IMR-90 (cell line): ENCODE measurements at regions not wholly inside any gene's neighbourhood (a gene's known extent, or its start where the extent isn't known, plus 50 kb on each side); places are given as distances from the start of the nearest gene placed in this dataset.

Experiments
- ATAC-seq: fragments of 200-7000 bp; cut with Tn5 transposase; 2 replicates; pipeline ENCODE4 v1.9.1; 2020; ENCODE audit warnings: low read depth, mild to moderate bottlenecking, moderate library complexity
- BruUV-seq: library from RNA; stranded (reverse); fragments of 400-500 nt; replicated peaks from 2 replicates; lab custom pipeline; 2021; lab: Mats Ljungman, UMichigan
- CTCF ChIA-PET: fragments of 300-600 bp; formaldehyde crosslinking; extraction: SDS; loops from one replicate; lab custom pipeline; 2021; ENCODE audit warnings: antibody characterized with exemption; lab: Yijun Ruan, JAX
- POLR2A ChIA-PET: fragments of 300-600 bp; sonication (Branson Sonifier 250); formaldehyde crosslinking; loops from one replicate; lab custom pipeline; 2022; ENCODE audit warnings: antibody characterized with exemption; ENCODE audit not compliant: unreplicated experiment; lab: Charles Lee
- DNase-seq: peaks from one replicate; pipeline ENCODE4 v3.0.0; 2013
- H2AFZ ChIP-seq: replicated peaks from 2 replicates; pipeline ENCODE3; 2013; ENCODE audit warnings: low read length, mild to moderate bottlenecking; ENCODE audit not compliant: poor library complexity
- H2AK5ac ChIP-seq: 2 replicates; pipeline ENCODE4 v1.6.1; 2013; ENCODE audit warnings: low read depth, low read length, inconsistent platforms
- H2AK9ac ChIP-seq: replicated peaks from 2 replicates; pipeline ENCODE3; 2013; ENCODE audit warnings: mild to moderate bottlenecking, low read depth, low read length, moderate library complexity; ENCODE audit not compliant: poor library complexity
- H2BK120ac ChIP-seq: 2 replicates; pipeline ENCODE4 v1.6.1; 2013; ENCODE audit warnings: low read depth, low read length, inconsistent platforms
- H2BK15ac ChIP-seq: 3 replicates; pipeline ENCODE4 v1.6.1; 2013; ENCODE audit warnings: low read depth, low read length, inconsistent platforms
- H2BK20ac ChIP-seq: 2 replicates; pipeline ENCODE4 v1.6.1; 2013; ENCODE audit warnings: low read depth, mild to moderate bottlenecking, inconsistent platforms, low read length, moderate library complexity
- H2BK5ac ChIP-seq: 2 replicates; pipeline ENCODE4 v1.6.1; 2013; ENCODE audit warnings: mild to moderate bottlenecking, low read depth, low read length, inconsistent platforms; ENCODE audit not compliant: poor library complexity, severe bottlenecking
- H3K14ac ChIP-seq: replicated peaks from 2 replicates; pipeline ENCODE4 v1.6.1; 2013; ENCODE audit warnings: low read depth, low read length, inconsistent platforms
- H3K18ac ChIP-seq: 2 replicates; pipeline ENCODE4 v1.6.1; 2013; ENCODE audit warnings: low read depth, low read length, control low read depth
- H3K23ac ChIP-seq: 2 replicates; pipeline ENCODE4 v1.6.1; 2013; ENCODE audit warnings: low read depth, low read length, inconsistent platforms
- H3K27ac ChIP-seq: 2 replicates; pipeline ENCODE4 v1.5.1; 2013; ENCODE audit warnings: mild to moderate bottlenecking, control low read depth, low read length; ENCODE audit not compliant: insufficient read depth
- H3K27me3 ChIP-seq: 2 replicates; pipeline ENCODE4 v1.6.1; 2013; ENCODE audit warnings: low read length; ENCODE audit not compliant: control insufficient read depth, insufficient read depth
- H3K36me3 ChIP-seq: 2 replicates; pipeline ENCODE4 v1.6.1; 2013; ENCODE audit warnings: low read length, mixed read lengths; ENCODE audit not compliant: control insufficient read depth, insufficient read depth
- H3K4ac ChIP-seq: 2 replicates; pipeline ENCODE4 v1.6.1; 2013; ENCODE audit warnings: low read depth, low read length, inconsistent platforms
- H3K4me1 ChIP-seq: 2 replicates; pipeline ENCODE4 v1.6.1; 2013; ENCODE audit warnings: low read length, mixed read lengths; ENCODE audit not compliant: control insufficient read depth, insufficient read depth
- H3K4me2 ChIP-seq: 2 replicates; pipeline ENCODE4 v1.6.1; 2013; ENCODE audit warnings: low read depth, mild to moderate bottlenecking, control low read depth, low read length, moderate library complexity
- H3K4me3 ChIP-seq: 2 replicates; pipeline ENCODE4 v1.5.1; 2013; ENCODE audit warnings: low read depth, mild to moderate bottlenecking, control low read depth, low read length, moderate library complexity; ENCODE audit not compliant: insufficient read depth
- H3K56ac ChIP-seq: 2 replicates; pipeline ENCODE4 v1.6.1; 2013; ENCODE audit warnings: low read length, inconsistent platforms; ENCODE audit not compliant: insufficient read depth; ENCODE audit errors: extremely low read depth
- H3K79me1 ChIP-seq, 2 experiments: 2 replicates each; pipeline ENCODE4 v1.6.1; 2013; ENCODE audit warnings: low read length in 2 of 2, inconsistent platforms in 1 of 2, low read depth in 1 of 2
- H3K9ac ChIP-seq: 2 replicates; pipeline ENCODE4 v1.6.1; 2013; ENCODE audit warnings: low read depth, low read length, control low read depth
- H3K9me1 ChIP-seq: 2 replicates; pipeline ENCODE4 v1.6.1; 2013; ENCODE audit warnings: low read length, inconsistent platforms; ENCODE audit not compliant: insufficient read depth
- H3K9me3 ChIP-seq: 2 replicates; pipeline ENCODE4 v1.6.1; 2013; ENCODE audit warnings: low read length; ENCODE audit not compliant: control insufficient read depth, insufficient read depth
- H4K20me1 ChIP-seq: 2 replicates; pipeline ENCODE4 v1.6.1; 2013; ENCODE audit warnings: low read length, inconsistent platforms; ENCODE audit not compliant: insufficient read depth
- H4K5ac ChIP-seq: 2 replicates; pipeline ENCODE4 v1.6.1; 2013; ENCODE audit warnings: mild to moderate bottlenecking, low read depth, low read length, control low read depth
- H4K8ac ChIP-seq, 2 experiments: 2 replicates each; pipeline ENCODE4 v1.6.1; 2013; ENCODE audit warnings: low read depth in 2 of 2, low read length in 2 of 2, control low read depth in 1 of 2, inconsistent platforms in 1 of 2
- H4K91ac ChIP-seq: 2 replicates; pipeline ENCODE4 v1.6.1; 2013; ENCODE audit warnings: low read depth, low read length, inconsistent platforms; ENCODE audit not compliant: insufficient read depth
- BHLHE40 ChIP-seq: fragments of 150-350 bp; IDR thresholded peaks from 2 replicates; pipeline ENCODE4 v1.6.1; 2016; ENCODE audit warnings: mild to moderate bottlenecking, low read depth, low read length
- CEBPB ChIP-seq: IDR thresholded peaks from 2 replicates; pipeline ENCODE4 v1.6.1; 2012; ENCODE audit warnings: low read depth, low read length, improper control_type of control experiment
- ELK1 ChIP-seq: fragments of 150-350 bp; IDR thresholded peaks from 2 replicates; pipeline ENCODE4 v1.6.1; 2016; ENCODE audit warnings: low read depth, mild to moderate bottlenecking, low read length, moderate library complexity, borderline replicate concordance
- MAFK ChIP-seq: IDR thresholded peaks from 2 replicates; pipeline ENCODE4 v1.6.1; 2012; ENCODE audit warnings: low read depth, low read length, improper control_type of control experiment
- MAZ ChIP-seq: IDR thresholded peaks from 2 replicates; pipeline ENCODE4 v1.6.1; 2012; ENCODE audit warnings: low read depth, mild to moderate bottlenecking, low read length, improper control_type of control experiment, moderate library complexity, borderline replicate concordance
- MXI1 ChIP-seq: IDR thresholded peaks from 2 replicates; pipeline ENCODE4 v1.6.1; 2012; ENCODE audit warnings: low read depth, mild to moderate bottlenecking, low read length, moderate library complexity, borderline replicate concordance
- POLR2A ChIP-seq: IDR thresholded peaks from 2 replicates; pipeline ENCODE4 v1.6.1; 2012; ENCODE audit warnings: mild to moderate bottlenecking, low read depth, low read length
- RAD21 ChIP-seq: IDR thresholded peaks from 2 replicates; pipeline ENCODE4 v1.6.1; 2012; ENCODE audit warnings: low read length, improper control_type of control experiment
- RCOR1 ChIP-seq: IDR thresholded peaks from 2 replicates; pipeline ENCODE4 v1.6.1; 2012; ENCODE audit warnings: mild to moderate bottlenecking, low read length, improper control_type of control experiment; ENCODE audit not compliant: insufficient replicate concordance
- RFX5 ChIP-seq: IDR thresholded peaks from 2 replicates; pipeline ENCODE4 v1.8.0; 2012; ENCODE audit warnings: low read depth, mild to moderate bottlenecking, low read length, moderate library complexity
- SMC3 ChIP-seq: fragments of 150-350 bp; IDR thresholded peaks from 2 replicates; pipeline ENCODE4 v1.6.1; 2016; ENCODE audit warnings: low read depth, mild to moderate bottlenecking, antibody characterized with exemption, low read length, moderate library complexity
- WGBS, 2 experiments: methylation state at CpG; one replicate each; pipeline versions ENCODE4 v1.1.5 to v1.1.7; 2013; ENCODE audit warnings: missing lambda C conversion rate in 2 of 2; ENCODE audit not compliant: insufficient read length in 1 of 2; ENCODE audit errors: extremely low coverage in 2 of 2; 5-methylcytosine and 5-hydroxymethylcytosine counted together
- dilution Hi-C: fragments of 300-500 bp; cut with HindIII; formaldehyde crosslinking; loops from one replicate; pipeline ENCODE4 v1.14.3; 2018; ENCODE audit warnings: low sequenced_read_pairs; ENCODE audit not compliant: unreplicated experiment
- in situ Hi-C: fragments of 300-500 bp; cut with MboI; formaldehyde crosslinking; loops from 3 replicates; pipeline ENCODE4 v1.14.3; 2019; ENCODE audit warnings: low sequenced_read_pairs, inconsistent platforms, mixed read lengths
- intact Hi-C: fragments of 100-400 bp; cut with micrococcal nuclease; formaldehyde crosslinking; loops from 2 replicates; pipeline ENCODE4 v1.10.0; 2022

GRCh38 chr13:111922086-111922485 is 144.9 kb upstream of the SOX1 start:
- H3K9me1 ChIP-seq = no peaks in the 10 kb centered on the region
- ChIA-PET CTCF (no interaction called here), POLR2A (no interaction called here)
- no peak overlapping the region for H3K4ac ChIP-seq
- no peak overlapping the region for H3K4me3 ChIP-seq
- H3K18ac ChIP-seq = no peak overlapping the region
- H3K4me2 ChIP-seq = no peak overlapping the region
- H2AK9ac ChIP-seq = no peak overlapping the region
- DNase-seq (no peak), ATAC-seq (no peak)
- no peaks in the 10 kb centered on the region for H4K20me1 ChIP-seq
- no peak overlapping the region for H3K14ac ChIP-seq
- BruUV-seq = no TSS peak
- in situ Hi-C loops (no loop called here), dilution Hi-C loops (no loop called here), intact Hi-C loops (no loop called here)
- H3K56ac ChIP-seq = no peak overlapping the region
- H2BK20ac ChIP-seq = no peak overlapping the region
- H3K4me1 ChIP-seq = no peaks in the 10 kb centered on the region
- no peaks in the 10 kb centered on the region for H3K36me3 ChIP-seq
- no peak overlapping the region for H3K9ac ChIP-seq
- H2BK5ac ChIP-seq = no peak overlapping the region
- no peak overlapping the region for H2AK5ac ChIP-seq
- 80% methylated on average over 1 of the region's 10 CpGs; no CpG with 5 or more reads in 1 of the 2 experiments for WGBS, 2 experiments
- H3K27ac ChIP-seq = no peak overlapping the region
- H3K79me1 ChIP-seq = no peaks in the 10 kb centered on the region
- TF ChIP-seq BHLHE40 (no peak), SMC3 (no peak), RFX5 (no peak), RCOR1 (no peak), CEBPB (no peak), MAFK (no peak), RAD21 (no peak), ELK1 (no peak), MAZ (no peak), MXI1 (no peak), POLR2A (no peak)
- H3K9me3 ChIP-seq = peaks cover 60% of the 10 kb centered on the region
- no peak overlapping the region for H2BK120ac ChIP-seq
- H4K5ac ChIP-seq = no peak overlapping the region
- H2AFZ ChIP-seq = no peak overlapping the region
- no peaks in the 10 kb centered on the region for H3K27me3 ChIP-seq
- H4K91ac ChIP-seq = no peak overlapping the region
- no peak overlapping the region for H4K8ac ChIP-seq
- no peak overlapping the region for H3K23ac ChIP-seq
- H2BK15ac ChIP-seq = no peak overlapping the region
